IMR-90 (cell line): ENCODE measurements at regions not wholly inside any gene's neighbourhood (a gene's known extent, or its start where the extent isn't known, plus 50 kb on each side); places are given as distances from the start of the nearest gene placed in this dataset.

Source experiments
- ATAC-seq: fragments of 200-7000 bp; cut with Tn5 transposase; 2 replicates; pipeline ENCODE4 v1.9.1; 2020; ENCODE audit warnings: low read depth, mild to moderate bottlenecking, moderate library complexity
- BruUV-seq: library from RNA; stranded (reverse); fragments of 400-500 nt; replicated peaks from 2 replicates; lab custom pipeline; 2021; lab: Mats Ljungman, UMichigan
- CTCF ChIA-PET: fragments of 300-600 bp; formaldehyde crosslinking; extraction: SDS; loops from one replicate; lab custom pipeline; 2021; ENCODE audit warnings: antibody characterized with exemption; lab: Yijun Ruan, JAX
- POLR2A ChIA-PET: fragments of 300-600 bp; sonication (Branson Sonifier 250); formaldehyde crosslinking; loops from one replicate; lab custom pipeline; 2022; ENCODE audit warnings: antibody characterized with exemption; ENCODE audit not compliant: unreplicated experiment; lab: Charles Lee
- DNase-seq: peaks from one replicate; pipeline ENCODE4 v3.0.0; 2013
- H2AFZ ChIP-seq: replicated peaks from 2 replicates; pipeline ENCODE3; 2013; ENCODE audit warnings: low read length, mild to moderate bottlenecking; ENCODE audit not compliant: poor library complexity
- H2AK5ac ChIP-seq: 2 replicates; pipeline ENCODE4 v1.6.1; 2013; ENCODE audit warnings: low read depth, low read length, inconsistent platforms
- H2AK9ac ChIP-seq: replicated peaks from 2 replicates; pipeline ENCODE3; 2013; ENCODE audit warnings: mild to moderate bottlenecking, low read depth, low read length, moderate library complexity; ENCODE audit not compliant: poor library complexity
- H2BK120ac ChIP-seq: 2 replicates; pipeline ENCODE4 v1.6.1; 2013; ENCODE audit warnings: low read depth, low read length, inconsistent platforms
- H2BK15ac ChIP-seq: 3 replicates; pipeline ENCODE4 v1.6.1; 2013; ENCODE audit warnings: low read depth, low read length, inconsistent platforms
- H2BK20ac ChIP-seq: 2 replicates; pipeline ENCODE4 v1.6.1; 2013; ENCODE audit warnings: low read depth, mild to moderate bottlenecking, inconsistent platforms, low read length, moderate library complexity
- H2BK5ac ChIP-seq: 2 replicates; pipeline ENCODE4 v1.6.1; 2013; ENCODE audit warnings: mild to moderate bottlenecking, low read depth, low read length, inconsistent platforms; ENCODE audit not compliant: poor library complexity, severe bottlenecking
- H3K14ac ChIP-seq: replicated peaks from 2 replicates; pipeline ENCODE4 v1.6.1; 2013; ENCODE audit warnings: low read depth, low read length, inconsistent platforms
- H3K18ac ChIP-seq: 2 replicates; pipeline ENCODE4 v1.6.1; 2013; ENCODE audit warnings: low read depth, low read length, control low read depth
- H3K23ac ChIP-seq: 2 replicates; pipeline ENCODE4 v1.6.1; 2013; ENCODE audit warnings: low read depth, low read length, inconsistent platforms
- H3K27ac ChIP-seq: 2 replicates; pipeline ENCODE4 v1.5.1; 2013; ENCODE audit warnings: mild to moderate bottlenecking, control low read depth, low read length; ENCODE audit not compliant: insufficient read depth
- H3K27me3 ChIP-seq: 2 replicates; pipeline ENCODE4 v1.6.1; 2013; ENCODE audit warnings: low read length; ENCODE audit not compliant: control insufficient read depth, insufficient read depth
- H3K36me3 ChIP-seq: 2 replicates; pipeline ENCODE4 v1.6.1; 2013; ENCODE audit warnings: low read length, mixed read lengths; ENCODE audit not compliant: control insufficient read depth, insufficient read depth
- H3K4ac ChIP-seq: 2 replicates; pipeline ENCODE4 v1.6.1; 2013; ENCODE audit warnings: low read depth, low read length, inconsistent platforms
- H3K4me1 ChIP-seq: 2 replicates; pipeline ENCODE4 v1.6.1; 2013; ENCODE audit warnings: low read length, mixed read lengths; ENCODE audit not compliant: control insufficient read depth, insufficient read depth
- H3K4me2 ChIP-seq: 2 replicates; pipeline ENCODE4 v1.6.1; 2013; ENCODE audit warnings: low read depth, mild to moderate bottlenecking, control low read depth, low read length, moderate library complexity
- H3K4me3 ChIP-seq: 2 replicates; pipeline ENCODE4 v1.5.1; 2013; ENCODE audit warnings: low read depth, mild to moderate bottlenecking, control low read depth, low read length, moderate library complexity; ENCODE audit not compliant: insufficient read depth
- H3K56ac ChIP-seq: 2 replicates; pipeline ENCODE4 v1.6.1; 2013; ENCODE audit warnings: low read length, inconsistent platforms; ENCODE audit not compliant: insufficient read depth; ENCODE audit errors: extremely low read depth
- H3K79me1 ChIP-seq, 2 experiments: 2 replicates each; pipeline ENCODE4 v1.6.1; 2013; ENCODE audit warnings: low read length in 2 of 2, inconsistent platforms in 1 of 2, low read depth in 1 of 2
- H3K9ac ChIP-seq: 2 replicates; pipeline ENCODE4 v1.6.1; 2013; ENCODE audit warnings: low read depth, low read length, control low read depth
- H3K9me1 ChIP-seq: 2 replicates; pipeline ENCODE4 v1.6.1; 2013; ENCODE audit warnings: low read length, inconsistent platforms; ENCODE audit not compliant: insufficient read depth
- H3K9me3 ChIP-seq: 2 replicates; pipeline ENCODE4 v1.6.1; 2013; ENCODE audit warnings: low read length; ENCODE audit not compliant: control insufficient read depth, insufficient read depth
- H4K20me1 ChIP-seq: 2 replicates; pipeline ENCODE4 v1.6.1; 2013; ENCODE audit warnings: low read length, inconsistent platforms; ENCODE audit not compliant: insufficient read depth
- H4K5ac ChIP-seq: 2 replicates; pipeline ENCODE4 v1.6.1; 2013; ENCODE audit warnings: mild to moderate bottlenecking, low read depth, low read length, control low read depth
- H4K8ac ChIP-seq, 2 experiments: 2 replicates each; pipeline ENCODE4 v1.6.1; 2013; ENCODE audit warnings: low read depth in 2 of 2, low read length in 2 of 2, control low read depth in 1 of 2, inconsistent platforms in 1 of 2
- H4K91ac ChIP-seq: 2 replicates; pipeline ENCODE4 v1.6.1; 2013; ENCODE audit warnings: low read depth, low read length, inconsistent platforms; ENCODE audit not compliant: insufficient read depth
- MAFK ChIP-seq: IDR thresholded peaks from 2 replicates; pipeline ENCODE4 v1.6.1; 2012; ENCODE audit warnings: low read depth, low read length, improper control_type of control experiment
- whole genome bisulfite sequencing, 2 experiments: methylation state at CpG; one replicate each; pipeline versions ENCODE4 v1.1.5 to v1.1.7; 2013; ENCODE audit warnings: missing lambda C conversion rate in 2 of 2; ENCODE audit not compliant: insufficient read length in 1 of 2; ENCODE audit errors: extremely low coverage in 2 of 2; 5-methylcytosine and 5-hydroxymethylcytosine counted together
- dilution Hi-C: fragments of 300-500 bp; cut with HindIII; formaldehyde crosslinking; loops from one replicate; pipeline ENCODE4 v1.14.3; 2018; ENCODE audit warnings: low sequenced_read_pairs; ENCODE audit not compliant: unreplicated experiment
- in situ Hi-C: fragments of 300-500 bp; cut with MboI; formaldehyde crosslinking; loops from 3 replicates; pipeline ENCODE4 v1.14.3; 2019; ENCODE audit warnings: low sequenced_read_pairs, inconsistent platforms, mixed read lengths
- intact Hi-C: fragments of 100-400 bp; cut with micrococcal nuclease; formaldehyde crosslinking; loops from 2 replicates; pipeline ENCODE4 v1.10.0; 2022
- TF ChIP-seq, protein P1 (sequence below): fragments of 150-350 bp; IDR thresholded peaks from 2 replicates; pipeline ENCODE4 v1.6.1; 2017; ENCODE audit warnings: mild to moderate bottlenecking, antibody characterized with exemption, low read length, low read depth

DNA sequence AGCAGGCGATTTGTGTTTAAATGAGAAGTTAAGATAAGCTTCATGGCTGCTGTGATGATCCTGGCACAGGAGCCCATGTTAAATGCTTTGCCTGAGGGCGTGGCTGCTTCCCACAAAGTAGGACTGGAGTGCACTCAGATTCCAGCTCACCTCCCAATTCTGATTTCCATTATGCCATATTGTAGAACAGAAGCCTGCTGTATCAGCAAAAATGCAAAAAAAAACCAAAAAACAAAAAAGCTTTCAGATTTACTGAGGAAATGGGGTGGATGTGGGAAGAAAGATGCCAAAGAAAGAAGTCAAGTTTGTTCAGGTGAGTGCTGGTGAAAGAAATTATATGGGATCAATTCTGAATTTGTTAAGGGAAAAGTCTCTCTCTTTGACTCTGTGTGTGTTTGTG lies 610.4 kb upstream of the NETO1 start:
- H3K9me3 ChIP-seq, result no peaks in the 10 kb centered on the region
- H2BK20ac ChIP-seq, result no peak overlapping the region
- no peak overlapping the region for H3K18ac ChIP-seq
- no peak overlapping the region for H3K4me2 ChIP-seq
- ChIA-PET POLR2A (no interaction called here), CTCF (no interaction called here)
- no peaks in the 10 kb centered on the region for H4K20me1 ChIP-seq
- no peaks in the 10 kb centered on the region for H3K9me1 ChIP-seq
- H4K5ac ChIP-seq, result no peak overlapping the region
- no peak overlapping the region for H3K14ac ChIP-seq
- intact Hi-C loops, result no loop called here
- no peak overlapping the region for H2AK5ac ChIP-seq
- DNase-seq (no peak), ATAC-seq (no peak)
- no peak overlapping the region for H3K4me3 ChIP-seq
- dilution Hi-C loops, result no loop called here
- WGBS, 2 experiments, result no CpG with 5 or more reads among the region's 2 CpGs
- H2BK15ac ChIP-seq, result no peak overlapping the region
- no peaks in the 10 kb centered on the region for H3K4me1 ChIP-seq
- no peak overlapping the region for H4K91ac ChIP-seq
- H2AK9ac ChIP-seq, result no peak overlapping the region
- H2BK5ac ChIP-seq, result no peak overlapping the region
- BruUV-seq, result no TSS peak
- H3K36me3 ChIP-seq, result no peaks in the 10 kb centered on the region
- H3K56ac ChIP-seq, result no peak overlapping the region
- no peak overlapping the region for H3K27ac ChIP-seq
- H3K79me1 ChIP-seq, result no peaks in the 10 kb centered on the region
- H3K23ac ChIP-seq, result no peak overlapping the region
- in situ Hi-C loops, result no loop called here
- H3K4ac ChIP-seq, result no peak overlapping the region
- H3K9ac ChIP-seq, result no peak overlapping the region
- H3K27me3 ChIP-seq, result no peaks in the 10 kb centered on the region
- no peak overlapping the region for H4K8ac ChIP-seq
- TF ChIP-seq MAFK, result peak; percentile 67
- TF ChIP-seq, protein P1, sequence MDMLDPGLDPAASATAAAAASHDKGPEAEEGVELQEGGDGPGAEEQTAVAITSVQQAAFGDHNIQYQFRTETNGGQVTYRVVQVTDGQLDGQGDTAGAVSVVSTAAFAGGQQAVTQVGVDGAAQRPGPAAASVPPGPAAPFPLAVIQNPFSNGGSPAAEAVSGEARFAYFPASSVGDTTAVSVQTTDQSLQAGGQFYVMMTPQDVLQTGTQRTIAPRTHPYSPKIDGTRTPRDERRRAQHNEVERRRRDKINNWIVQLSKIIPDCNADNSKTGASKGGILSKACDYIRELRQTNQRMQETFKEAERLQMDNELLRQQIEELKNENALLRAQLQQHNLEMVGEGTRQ, result no peak
- no peak overlapping the region for H2AFZ ChIP-seq
- no peak overlapping the region for H2BK120ac ChIP-seq
